Common myeloid progenitor, CD34-positive (primary cell): ENCODE measurements at regions not wholly inside any gene's neighbourhood (a gene's known extent, or its start where the extent isn't known, plus 50 kb on each side); places are given as distances from the start of the nearest gene placed in this dataset.
"Not testable (repeated sequence)": the region's sequence is repeated elsewhere in the genome, so short reads cannot be mapped to it uniquely, and the experiment has no call there.

ENCODE experiments used
- CTCF ChIA-PET: fragments of 350-600 bp; sonication (Branson Sonifier 250); formaldehyde crosslinking; loops from one replicate; lab custom pipeline; 2021; ENCODE audit warnings: antibody characterized with exemption; lab: Charles Lee
- POLR2A ChIA-PET: fragments of 350-600 bp; sonication (Branson Sonifier 250); formaldehyde crosslinking; loops from one replicate; lab custom pipeline; 2021; ENCODE audit warnings: antibody characterized with exemption; lab: Charles Lee
- DNase-seq, 3 donors: peaks; one replicate each; pipeline versions ENCODE4 v3.0.0 to v3.0.0-alpha.2; 2013
- H3K27ac ChIP-seq, 2 experiments: 1 replicate in 1 of 2; 2 replicates in 1 of 2; pipeline ENCODE4 v1.7.0; 2013; ENCODE audit warnings: inconsistent platforms in 2 of 2, low read length in 2 of 2, mild to moderate bottlenecking in 2 of 2, low read depth in 1 of 2, moderate library complexity in 1 of 2; ENCODE audit not compliant: severe bottlenecking in 2 of 2, insufficient read depth in 1 of 2, poor library complexity in 1 of 2
- H3K27me3 ChIP-seq, 5 experiments: replicated peaks in 2 of 5; 1 replicate in 3 of 5; 2 replicates in 2 of 5; pipeline versions ENCODE4 v1.6.1 to v1.7.0; 2013; ENCODE audit warnings: low read length in 4 of 5, mild to moderate bottlenecking in 2 of 5, moderate library complexity in 2 of 5, inconsistent platforms in 1 of 5; ENCODE audit not compliant: insufficient read depth in 5 of 5, control insufficient read depth in 4 of 5
- H3K36me3 ChIP-seq, 4 experiments: 1 replicate in 2 of 4; 2 replicates in 2 of 4; pipeline versions ENCODE4 v1.6.1 to v1.7.0; 2013; ENCODE audit warnings: low read length in 3 of 4, control low read depth in 1 of 4, mild to moderate bottlenecking in 1 of 4; ENCODE audit not compliant: control insufficient read depth in 4 of 4, insufficient read depth in 4 of 4
- H3K4me1 ChIP-seq, 4 experiments: 1 replicate in 3 of 4; 2 replicates in 1 of 4; pipeline versions ENCODE4 v1.6.1 to v1.7.1; 2013; ENCODE audit warnings: low read length in 3 of 4, mild to moderate bottlenecking in 3 of 4, control low read depth in 1 of 4, inconsistent platforms in 1 of 4, moderate library complexity in 1 of 4; ENCODE audit not compliant: control insufficient read depth in 4 of 4, insufficient read depth in 4 of 4; ENCODE audit errors: control extremely low read depth in 1 of 4
- H3K4me3 ChIP-seq, 7 experiments: 1 replicate in 4 of 7; 2 replicates in 3 of 7; pipeline versions ENCODE4 v1.5.1 to v1.7.0; 2013; ENCODE audit warnings: mild to moderate bottlenecking in 7 of 7, low read length in 6 of 7, moderate library complexity in 6 of 7, inconsistent platforms in 2 of 7, low read depth in 2 of 7, control low read depth in 1 of 7; ENCODE audit not compliant: insufficient read depth in 4 of 7, control insufficient read depth in 1 of 7; ENCODE audit errors: extremely low read depth in 1 of 7
- H3K9me3 ChIP-seq, 5 experiments: 1 replicate in 4 of 5; 2 replicates in 1 of 5; pipeline versions ENCODE4 v1.6.1 to v1.7.1; 2013; ENCODE audit warnings: low read length in 4 of 5, mild to moderate bottlenecking in 2 of 5, inconsistent platforms in 1 of 5, low read depth in 1 of 5, moderate library complexity in 1 of 5; ENCODE audit not compliant: control insufficient read depth in 4 of 5, insufficient read depth in 2 of 5; ENCODE audit errors: control extremely low read depth in 1 of 5
- whole genome bisulfite sequencing: methylation state at CpG from one replicate; pipeline ENCODE4 v1.1.5; 2013; ENCODE audit not compliant: insufficient coverage; 5-methylcytosine and 5-hydroxymethylcytosine counted together

DNA sequence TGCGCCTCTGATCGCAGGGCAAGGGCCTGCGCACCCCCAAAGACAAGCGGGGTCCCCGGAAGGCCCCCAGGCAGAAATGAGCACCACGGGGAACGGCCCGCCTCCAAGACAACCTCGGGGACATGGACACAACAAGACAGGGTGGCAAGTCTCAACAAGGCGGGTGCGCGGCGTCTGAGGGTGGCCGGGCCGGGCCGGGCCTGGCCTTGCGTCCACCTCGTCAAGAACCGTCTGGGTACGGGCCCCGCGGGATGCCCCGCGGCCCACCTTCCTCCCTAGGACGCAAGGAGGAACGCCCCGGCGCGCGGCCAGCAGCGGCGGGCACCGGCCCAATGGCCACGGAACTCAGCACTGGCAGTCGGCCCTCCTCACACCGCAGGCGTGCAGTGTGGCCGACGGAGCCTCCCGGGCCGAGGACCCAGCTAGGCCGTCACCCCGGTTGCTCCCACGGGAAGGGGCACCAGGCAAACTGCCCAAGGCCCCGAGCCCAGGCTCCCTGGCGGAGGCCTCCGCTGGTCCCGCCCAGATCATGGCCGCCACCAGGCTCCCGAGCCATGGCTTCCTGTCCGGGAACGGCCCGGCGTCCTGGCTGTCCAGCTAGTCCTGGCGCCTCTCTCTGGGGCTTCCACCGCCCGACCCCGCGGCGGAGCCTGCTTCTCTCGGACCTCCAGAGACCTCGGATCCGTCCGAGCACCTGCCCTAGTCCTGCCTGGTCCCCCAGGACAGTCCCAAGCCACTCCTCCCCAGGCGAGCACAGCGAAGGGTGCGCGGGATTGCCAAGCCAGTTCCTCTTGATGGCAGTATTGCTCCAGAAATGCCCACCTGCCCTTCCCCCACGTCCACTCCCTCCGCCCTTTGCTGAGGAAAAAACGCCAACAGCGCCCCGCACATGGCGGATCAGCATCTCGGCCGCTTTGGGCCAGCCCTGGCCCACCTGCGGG lies 167.1 kb downstream of the PLS3 start:
- H3K27me3 ChIP-seq, H3K4me1 ChIP-seq, H3K9me3 ChIP-seq, DNase-seq, CTCF ChIA-PET, H3K4me3 ChIP-seq, H3K36me3 ChIP-seq, H3K27ac ChIP-seq, POLR2A ChIA-PET: not testable (repeated sequence)
- WGBS: 66% methylated on average over 7 of the region's 77 CpGs

DNA sequence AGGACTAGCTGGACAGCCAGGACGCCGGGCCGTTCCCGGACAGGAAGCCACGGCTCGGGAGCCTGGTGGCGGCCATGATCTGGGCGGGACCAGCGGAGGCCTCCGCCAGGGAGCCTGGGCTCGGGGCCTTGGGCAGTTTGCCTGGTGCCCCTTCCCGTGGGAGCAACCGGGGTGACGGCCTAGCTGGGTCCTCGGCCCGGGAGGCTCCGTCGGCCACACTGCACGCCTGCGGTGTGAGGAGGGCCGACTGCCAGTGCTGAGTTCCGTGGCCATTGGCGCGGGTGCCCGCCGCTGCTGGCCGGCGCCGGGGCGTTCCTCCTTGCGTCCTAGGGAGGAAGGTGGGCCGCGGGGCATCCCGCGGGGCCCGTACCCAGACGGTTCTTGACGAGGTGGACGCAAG lies 171.6 kb downstream of the PLS3 start:
- H3K4me3 ChIP-seq, DNase-seq, CTCF ChIA-PET, H3K36me3 ChIP-seq, H3K4me1 ChIP-seq, H3K27ac ChIP-seq, POLR2A ChIA-PET, H3K27me3 ChIP-seq, H3K9me3 ChIP-seq: not testable (repeated sequence)
- no CpG with 5 or more reads among the region's 39 CpGs for WGBS

DNA sequence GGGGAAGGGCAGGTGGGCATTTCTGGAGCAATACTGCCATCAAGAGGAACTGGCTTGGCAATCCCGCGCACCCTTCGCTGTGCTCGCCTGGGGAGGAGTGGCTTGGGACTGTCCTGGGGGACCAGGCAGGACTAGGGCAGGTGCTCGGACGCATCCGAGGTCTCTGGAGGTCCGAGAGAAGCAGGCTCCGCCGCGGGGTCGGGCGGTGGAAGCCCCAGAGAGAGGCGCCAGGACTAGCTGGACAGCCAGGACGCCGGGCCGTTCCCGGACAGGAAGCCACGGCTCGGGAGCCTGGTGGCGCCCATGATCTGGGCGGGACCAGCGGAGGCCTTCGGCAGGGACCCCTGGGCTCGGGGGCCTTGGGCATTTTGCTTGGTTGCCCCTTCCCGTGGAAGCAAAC lies 174.3 kb downstream of the PLS3 start:
- H3K27ac ChIP-seq, CTCF ChIA-PET, H3K27me3 ChIP-seq, H3K4me1 ChIP-seq, H3K36me3 ChIP-seq, H3K9me3 ChIP-seq, POLR2A ChIA-PET: not testable (repeated sequence)
- peak overlapping the region in 2 of 7 experiments; percentile 51 to 77 for H3K4me3 ChIP-seq
- 80% methylated on average over 3 of the region's 26 CpGs for WGBS
- DNase-seq: peak in 1 of 3 donors; percentile 10
